ENCODE measurements at regions not wholly inside any gene's neighbourhood (a gene's known extent, or its start where the extent isn't known, plus 50 kb on each side); places are given as distances from the start of the nearest gene placed in this dataset.

- no peak for TF ChIP-seq POLR2AphosphoS5 (IDR thresholded peaks at IDR 0.05; ENCODE audit: insufficient read depth, low read depth, low read length)
- TF ChIP-seq, protein P1, sequence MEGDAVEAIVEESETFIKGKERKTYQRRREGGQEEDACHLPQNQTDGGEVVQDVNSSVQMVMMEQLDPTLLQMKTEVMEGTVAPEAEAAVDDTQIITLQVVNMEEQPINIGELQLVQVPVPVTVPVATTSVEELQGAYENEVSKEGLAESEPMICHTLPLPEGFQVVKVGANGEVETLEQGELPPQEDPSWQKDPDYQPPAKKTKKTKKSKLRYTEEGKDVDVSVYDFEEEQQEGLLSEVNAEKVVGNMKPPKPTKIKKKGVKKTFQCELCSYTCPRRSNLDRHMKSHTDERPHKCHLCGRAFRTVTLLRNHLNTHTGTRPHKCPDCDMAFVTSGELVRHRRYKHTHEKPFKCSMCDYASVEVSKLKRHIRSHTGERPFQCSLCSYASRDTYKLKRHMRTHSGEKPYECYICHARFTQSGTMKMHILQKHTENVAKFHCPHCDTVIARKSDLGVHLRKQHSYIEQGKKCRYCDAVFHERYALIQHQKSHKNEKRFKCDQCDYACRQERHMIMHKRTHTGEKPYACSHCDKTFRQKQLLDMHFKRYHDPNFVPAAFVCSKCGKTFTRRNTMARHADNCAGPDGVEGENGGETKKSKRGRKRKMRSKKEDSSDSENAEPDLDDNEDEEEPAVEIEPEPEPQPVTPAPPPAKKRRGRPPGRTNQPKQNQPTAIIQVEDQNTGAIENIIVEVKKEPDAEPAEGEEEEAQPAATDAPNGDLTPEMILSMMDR (IDR thresholded peaks at IDR 0.05; ENCODE audit: extremely low read depth in 1 of 2, insufficient read depth in 1 of 2, low read depth in 1 of 2, low read length in 2 of 2): no peak
- TF ChIP-seq EZH2 (IDR thresholded peaks at IDR 0.05; ENCODE audit: borderline replicate concordance, low read depth, low read length, severe bottlenecking): no peak
- TF ChIP-seq, protein P2, sequence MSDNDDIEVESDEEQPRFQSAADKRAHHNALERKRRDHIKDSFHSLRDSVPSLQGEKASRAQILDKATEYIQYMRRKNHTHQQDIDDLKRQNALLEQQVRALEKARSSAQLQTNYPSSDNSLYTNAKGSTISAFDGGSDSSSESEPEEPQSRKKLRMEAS (IDR thresholded peaks at IDR 0.05; ENCODE audit: insufficient read depth, insufficient read length): no peak
These were observed 247.1 kb upstream of the LMCD1 start for GRCh38 chr3:8254489-8254888.

Measured in endothelial cell of umbilical vein (primary cell).